Prostate gland (tissue), 2 donors: ENCODE measurements at regions not wholly inside any gene's neighbourhood (a gene's known extent, or its start where the extent isn't known, plus 50 kb on each side); places are given as distances from the start of the nearest gene placed in this dataset.

Experiments
- DNase-seq: peaks from one replicate; pipeline ENCODE4 v3.0.0-alpha.2; 2019; ENCODE audit warnings: low spot score
- H3K27ac ChIP-seq, 2 donors: fragments of 200-600 bp; sonication (generic); 2 replicates each; pipeline ENCODE4 v1.5.1; 2017 to 2019
- H3K27me3 ChIP-seq: fragments of 200-600 bp; sonication (generic); replicated peaks from 2 replicates; pipeline ENCODE4 v1.5.1; 2019; ENCODE audit not compliant: insufficient read depth
- H3K36me3 ChIP-seq, 2 donors: fragments of 200-600 bp; sonication (generic); 1 replicate in 1 of 2; 2 replicates in 1 of 2; pipeline versions ENCODE4 v1.5.1 to v1.8.1; 2017 to 2019
- H3K4me1 ChIP-seq: fragments of 200-600 bp; sonication (generic); replicated peaks from 2 replicates; pipeline ENCODE4 v1.5.1; 2019
- H3K4me3 ChIP-seq, 2 donors: fragments of 200-600 bp; sonication (generic); 2 replicates each; pipeline ENCODE4 v1.5.1; 2017 to 2019
- H3K9me3 ChIP-seq: fragments of 200-600 bp; sonication (generic); 2 replicates; pipeline ENCODE4 v1.5.1; 2017
- CTCF ChIP-seq, 4 experiments: fragments of 200-600 bp in 2 of 4; fragments of 450-650 bp in 2 of 4; sonication (generic) in 2 of 4; IDR thresholded peaks; 1 replicate in 3 of 4; 2 replicates in 1 of 4; pipeline ENCODE4 v1.5.1; 2016 to 2019; ENCODE audit warnings: antibody characterized with exemption in 4 of 4, mild to moderate bottlenecking in 2 of 4, moderate library complexity in 2 of 4
- POLR2A ChIP-seq: fragments of 450-650 bp; IDR thresholded peaks from one replicate; pipeline ENCODE4 v1.6.1; 2016; ENCODE audit warnings: antibody characterized with exemption, mild to moderate bottlenecking
- POLR2AphosphoS5 ChIP-seq: sonication (generic); formaldehyde crosslinking; IDR thresholded peaks from one replicate; pipeline ENCODE4 v1.6.1; 2017; ENCODE audit warnings: antibody characterized with exemption
- WGBS: methylation state at CpG from one replicate; pipeline ENCODE4 v1.1.5; 2018; 5-methylcytosine and 5-hydroxymethylcytosine counted together
- intact Hi-C: fragments of 100-400 bp; cut with DNase I; formaldehyde crosslinking; loops from one replicate; pipeline ENCODE4 v1.14.2; 2022

GRCh38 chr4:11342401-11342800, 86.3 kb downstream of the HS3ST1 start:
- H3K4me1 ChIP-seq = no peaks in the 10 kb centered on the region
- intact Hi-C loops = no loop called here
- 86% methylated on average over 6 of the region's 6 CpGs for WGBS
- no peak overlapping the region for H3K4me3 ChIP-seq
- H3K27ac ChIP-seq = no peak overlapping the region
- no peaks in the 10 kb centered on the region for H3K36me3 ChIP-seq
- H3K9me3 ChIP-seq = no peaks in the 10 kb centered on the region
- TF ChIP-seq CTCF (IDR thresholded peaks at IDR 0.05) (no peak), POLR2AphosphoS5 (no peak), POLR2A (no peak)
- no peak for DNase-seq
- H3K27me3 ChIP-seq = no peaks in the 10 kb centered on the region

GRCh38 chr4:11341337-11342043, 87.2 kb downstream of the HS3ST1 start:
- Histone ChIP-seq H3K4me1 (no peaks in the 10 kb centered on the region), H3K27me3 (no peaks in the 10 kb centered on the region), H3K36me3 (no peaks in the 10 kb centered on the region), H3K4me3 (no peak overlapping the region), H3K9me3 (no peaks in the 10 kb centered on the region), H3K27ac (no peak overlapping the region)
- 82% methylated on average over 6 of the region's 6 CpGs for WGBS
- intact Hi-C loops = no loop called here
- DNase-seq = no peak
- TF ChIP-seq POLR2AphosphoS5 (no peak), POLR2A (no peak), CTCF (IDR thresholded peaks at IDR 0.05) (no peak)

- no peaks in the 10 kb centered on the region for H3K27me3 ChIP-seq
- DNase-seq = no peak
- no peak overlapping the region for H3K27ac ChIP-seq
- no peak for TF ChIP-seq POLR2AphosphoS5
- no peak for TF ChIP-seq CTCF (IDR thresholded peaks at IDR 0.05)
- no peak for TF ChIP-seq POLR2A
- no peaks in the 10 kb centered on the region for H3K36me3 ChIP-seq
- 90% methylated on average over 5 of the region's 5 CpGs for WGBS
- H3K9me3 ChIP-seq = no peaks in the 10 kb centered on the region
- no peaks in the 10 kb centered on the region for H3K4me1 ChIP-seq
- no peak overlapping the region for H3K4me3 ChIP-seq
- intact Hi-C loops = no loop called here
Measured at GRCh38 chr4:11338956-11339782, 89.5 kb downstream of the HS3ST1 start.

DNA sequence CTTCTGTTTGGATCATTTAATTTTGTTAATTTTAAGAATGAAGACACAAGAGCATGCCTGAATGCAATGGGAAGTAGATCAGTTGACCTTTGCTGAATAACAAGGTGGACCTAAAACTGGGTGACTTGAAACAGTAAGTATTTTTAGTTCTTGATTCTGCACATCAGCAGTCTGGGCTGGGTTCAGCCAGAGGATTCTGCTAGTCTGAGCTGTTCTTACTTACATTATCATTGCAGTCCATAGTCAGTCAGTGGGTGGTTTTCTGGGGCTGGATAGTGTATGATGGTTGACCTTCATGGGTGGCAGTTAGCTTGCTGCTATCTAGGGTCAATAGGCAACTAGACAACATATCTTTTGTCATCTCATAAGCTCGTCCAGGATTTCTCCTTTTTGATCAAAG, 91.4 kb downstream of the HS3ST1 start:
- intact Hi-C loops = no loop called here
- WGBS = 82% methylated on average over 1 of the region's 1 CpG
- no peak for DNase-seq
- Histone ChIP-seq H3K36me3 (no peaks in the 10 kb centered on the region), H3K4me3 (no peak overlapping the region), H3K27ac (no peak overlapping the region), H3K27me3 (no peaks in the 10 kb centered on the region), H3K9me3 (no peaks in the 10 kb centered on the region), H3K4me1 (no peaks in the 10 kb centered on the region)
- no peak for TF ChIP-seq CTCF (IDR thresholded peaks at IDR 0.05)
- no peak for TF ChIP-seq POLR2AphosphoS5
- TF ChIP-seq POLR2A = no peak

- intact Hi-C loops = no loop called here
- Histone ChIP-seq H3K4me3 (no peak overlapping the region), H3K4me1 (no peaks in the 10 kb centered on the region), H3K27ac (no peak overlapping the region), H3K9me3 (no peaks in the 10 kb centered on the region), H3K27me3 (no peaks in the 10 kb centered on the region), H3K36me3 (no peaks in the 10 kb centered on the region)
- no peak for DNase-seq
- TF ChIP-seq CTCF (IDR thresholded peaks at IDR 0.05) (no peak), POLR2A (no peak), POLR2AphosphoS5 (no peak)
- 72% methylated on average over 4 of the region's 4 CpGs for WGBS
Measured at GRCh38 chr4:11336435-11336834, 92.3 kb downstream of the HS3ST1 start.
